WERI-Rb-1 (cell line): ENCODE measurements at regions not wholly inside any gene's neighbourhood (a gene's known extent, or its start where the extent isn't known, plus 50 kb on each side); places are given as distances from the start of the nearest gene placed in this dataset.

Experiments
- DNase-seq: peaks from one replicate; pipeline ENCODE4 v3.0.0-alpha.2; 2020
- H3K27ac ChIP-seq: fragments of 250-450 bp; sonication (Bioruptor Pico); 2 replicates; pipeline ENCODE4 v1.5.1; 2020; ENCODE audit warnings: mild to moderate bottlenecking, moderate library complexity
- H3K27me3 ChIP-seq: fragments of 250-450 bp; sonication (Bioruptor Pico); 2 replicates; pipeline ENCODE4 v1.5.1; 2021; ENCODE audit warnings: mild to moderate bottlenecking, low read depth, moderate library complexity; ENCODE audit not compliant: insufficient read depth, severe bottlenecking
- H3K36me3 ChIP-seq: fragments of 250-450 bp; sonication (Bioruptor Pico); 2 replicates; pipeline ENCODE4 v1.5.1; 2020; ENCODE audit warnings: mild to moderate bottlenecking, moderate library complexity
- H3K4me3 ChIP-seq: 2 replicates; pipeline ENCODE4 v1.5.1; 2011; ENCODE audit warnings: low read depth, mild to moderate bottlenecking, control low read depth, low read length
- H3K9me3 ChIP-seq: fragments of 250-450 bp; sonication (Bioruptor Pico); 2 replicates; pipeline ENCODE4 v1.5.1; 2021; ENCODE audit warnings: mild to moderate bottlenecking, moderate library complexity; ENCODE audit not compliant: severe bottlenecking
- TF ChIP-seq, protein P1 (sequence below): IDR thresholded peaks from 2 replicates; pipeline ENCODE4 v1.5.1; 2011; ENCODE audit warnings: low read depth, mild to moderate bottlenecking, control low read depth, inconsistent platforms, low read length

GRCh38 chr11:116123739-116124138 lies 619.5 kb upstream of the CADM1 start:
- DNase-seq = no peak
- Histone ChIP-seq H3K9me3 (no peaks in the 10 kb centered on the region), H3K36me3 (no peaks in the 10 kb centered on the region), H3K4me3 (no peak overlapping the region), H3K27me3 (no peaks in the 10 kb centered on the region), H3K27ac (no peak overlapping the region)
- TF ChIP-seq, protein P1, sequence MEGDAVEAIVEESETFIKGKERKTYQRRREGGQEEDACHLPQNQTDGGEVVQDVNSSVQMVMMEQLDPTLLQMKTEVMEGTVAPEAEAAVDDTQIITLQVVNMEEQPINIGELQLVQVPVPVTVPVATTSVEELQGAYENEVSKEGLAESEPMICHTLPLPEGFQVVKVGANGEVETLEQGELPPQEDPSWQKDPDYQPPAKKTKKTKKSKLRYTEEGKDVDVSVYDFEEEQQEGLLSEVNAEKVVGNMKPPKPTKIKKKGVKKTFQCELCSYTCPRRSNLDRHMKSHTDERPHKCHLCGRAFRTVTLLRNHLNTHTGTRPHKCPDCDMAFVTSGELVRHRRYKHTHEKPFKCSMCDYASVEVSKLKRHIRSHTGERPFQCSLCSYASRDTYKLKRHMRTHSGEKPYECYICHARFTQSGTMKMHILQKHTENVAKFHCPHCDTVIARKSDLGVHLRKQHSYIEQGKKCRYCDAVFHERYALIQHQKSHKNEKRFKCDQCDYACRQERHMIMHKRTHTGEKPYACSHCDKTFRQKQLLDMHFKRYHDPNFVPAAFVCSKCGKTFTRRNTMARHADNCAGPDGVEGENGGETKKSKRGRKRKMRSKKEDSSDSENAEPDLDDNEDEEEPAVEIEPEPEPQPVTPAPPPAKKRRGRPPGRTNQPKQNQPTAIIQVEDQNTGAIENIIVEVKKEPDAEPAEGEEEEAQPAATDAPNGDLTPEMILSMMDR = no peak

GRCh38 chr11:116122697-116123472 lies 618.7 kb upstream of the CADM1 start:
- Histone ChIP-seq H3K36me3 (no peaks in the 10 kb centered on the region), H3K4me3 (no peak overlapping the region), H3K27me3 (no peaks in the 10 kb centered on the region), H3K27ac (no peak overlapping the region), H3K9me3 (no peaks in the 10 kb centered on the region)
- TF ChIP-seq, protein P1 = no peak
- DNase-seq = no peak

GRCh38 chr11:116119158-116119557 lies 614.9 kb upstream of the CADM1 start:
- TF ChIP-seq, protein P1 = no peak
- no peak for DNase-seq
- Histone ChIP-seq H3K27me3 (no peaks in the 10 kb centered on the region), H3K9me3 (no peaks in the 10 kb centered on the region), H3K4me3 (no peak overlapping the region), H3K27ac (no peak overlapping the region), H3K36me3 (no peaks in the 10 kb centered on the region)

GRCh38 chr11:116118138-116118470 lies 613.9 kb upstream of the CADM1 start:
- Histone ChIP-seq H3K36me3 (no peaks in the 10 kb centered on the region), H3K4me3 (no peak overlapping the region), H3K27ac (no peak overlapping the region), H3K27me3 (no peaks in the 10 kb centered on the region), H3K9me3 (no peaks in the 10 kb centered on the region)
- DNase-seq = no peak
- TF ChIP-seq, protein P1 = no peak

DNA sequence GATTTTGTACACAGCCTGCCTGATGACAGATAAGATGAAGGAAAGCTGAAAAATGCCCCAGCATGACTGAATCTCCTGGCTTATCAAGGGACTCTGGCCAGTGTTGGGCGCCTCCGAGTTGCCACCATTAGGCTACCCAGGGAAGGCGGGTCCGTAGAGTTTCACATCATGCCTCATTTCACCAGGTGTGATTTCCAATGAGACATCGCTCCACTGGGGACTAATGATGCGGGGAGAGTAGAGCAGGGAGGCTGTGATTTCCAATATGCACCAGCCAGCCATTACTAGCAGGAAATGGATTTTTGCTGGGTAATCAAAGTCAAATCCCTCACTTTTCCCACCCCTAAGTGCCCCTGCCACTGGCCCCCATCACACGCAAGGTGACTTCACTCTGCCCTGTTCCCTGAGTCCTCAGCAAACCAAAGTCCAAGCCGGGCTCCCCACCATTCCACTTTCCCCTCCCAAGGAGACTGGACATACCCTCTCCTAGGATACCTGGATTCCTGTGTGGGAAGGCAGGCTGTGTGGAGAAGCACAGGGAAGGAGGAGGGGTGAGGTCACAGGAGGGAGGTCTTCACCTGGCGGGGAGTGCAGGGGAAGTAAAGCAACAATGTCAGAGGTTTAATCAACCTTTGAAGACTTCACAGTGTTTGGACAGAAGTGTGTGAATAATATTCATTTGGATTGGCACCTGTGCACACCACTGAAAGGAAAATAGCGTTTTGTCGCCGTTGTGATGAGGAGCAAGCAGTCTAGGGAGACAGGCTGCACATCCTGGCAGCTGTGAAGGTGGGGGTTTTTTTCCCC lies 613.3 kb upstream of the CADM1 start:
- Histone ChIP-seq H3K4me3 (no peak overlapping the region), H3K27ac (no peak overlapping the region), H3K9me3 (no peaks in the 10 kb centered on the region), H3K27me3 (no peaks in the 10 kb centered on the region), H3K36me3 (no peaks in the 10 kb centered on the region)
- DNase-seq = no peak
- TF ChIP-seq, protein P1 = no peak
